Neural progenitor cell (in vitro differentiated cells): ENCODE measurements at regions not wholly inside any gene's neighbourhood (a gene's known extent, or its start where the extent isn't known, plus 50 kb on each side); places are given as distances from the start of the nearest gene placed in this dataset.

ENCODE experiments used
- DNase-seq: peaks from one replicate; pipeline ENCODE4 v3.0.0-alpha.2; 2016; ENCODE audit warnings: low spot score
- H2AFZ ChIP-seq: fragments of 200-600 bp; sonication (generic); replicated peaks from 2 replicates; pipeline ENCODE4 v1.6.1; 2016; ENCODE audit warnings: antibody characterized with exemption
- H3F3A ChIP-seq: fragments of 200-600 bp; sonication (generic); 2 replicates; pipeline ENCODE4 v1.6.1; 2016; ENCODE audit warnings: antibody characterized with exemption, low read depth
- H3K27ac ChIP-seq: fragments of 200-600 bp; sonication (generic); 2 replicates; pipeline ENCODE4 v1.5.1; 2016; ENCODE audit warnings: mild to moderate bottlenecking
- H3K27me3 ChIP-seq: fragments of 200-600 bp; sonication (generic); 2 replicates; pipeline ENCODE4 v1.6.1; 2016; ENCODE audit warnings: mild to moderate bottlenecking, moderate library complexity
- H3K36me3 ChIP-seq: fragments of 200-600 bp; sonication (generic); 2 replicates; pipeline ENCODE4 v1.5.1; 2016
- H3K4me1 ChIP-seq: fragments of 200-600 bp; sonication (generic); 2 replicates; pipeline ENCODE4 v1.6.1; 2016; ENCODE audit warnings: mixed run types
- H3K4me2 ChIP-seq: fragments of 200-600 bp; sonication (generic); 2 replicates; pipeline ENCODE4 v1.6.1; 2016
- H3K4me3 ChIP-seq: fragments of 200-600 bp; sonication (generic); 2 replicates; pipeline ENCODE4 v1.5.1; 2016
- H3K79me2 ChIP-seq: fragments of 200-600 bp; sonication (generic); 2 replicates; pipeline ENCODE4 v1.6.1; 2016; ENCODE audit warnings: low read depth
- H3K9ac ChIP-seq: fragments of 200-600 bp; sonication (generic); 2 replicates; pipeline ENCODE4 v1.6.1; 2016
- H3K9me3 ChIP-seq: fragments of 200-600 bp; sonication (generic); 2 replicates; pipeline ENCODE4 v1.5.1; 2016; ENCODE audit warnings: low read depth
- H4K20me1 ChIP-seq: fragments of 200-600 bp; sonication (generic); 2 replicates; pipeline ENCODE4 v1.6.1; 2016; ENCODE audit warnings: low read depth
- H3K27ac Mint-ChIP-seq: 3 replicates; pipeline ENCODE4 v1.8.0; 2021; ENCODE audit warnings: mixed read lengths
- H3K27me3 Mint-ChIP-seq: 2 replicates; pipeline ENCODE4 v1.8.0; 2022; ENCODE audit warnings: low read depth, mild to moderate bottlenecking, inconsistent platforms, moderate library complexity, mixed read lengths; ENCODE audit not compliant: insufficient read depth
- H3K36me3 Mint-ChIP-seq: 3 replicates; pipeline ENCODE4 v1.8.0; 2021; ENCODE audit warnings: mixed read lengths
- H3K4me1 Mint-ChIP-seq: 3 replicates; pipeline ENCODE4 v1.8.0; 2021; ENCODE audit warnings: mixed read lengths
- H3K4me3 Mint-ChIP-seq: 3 replicates; pipeline ENCODE4 v1.8.0; 2021; ENCODE audit warnings: mild to moderate bottlenecking, moderate library complexity, mixed read lengths
- H3K9me3 Mint-ChIP-seq: 3 replicates; pipeline ENCODE4 v1.8.0; 2020; ENCODE audit warnings: mixed read lengths
- EZH2 ChIP-seq: fragments of 200-600 bp; sonication (generic); IDR thresholded peaks from 2 replicates; pipeline ENCODE4 v1.6.1; 2017; ENCODE audit warnings: antibody characterized with exemption, mild to moderate bottlenecking, moderate library complexity
- EZH2phosphoT487 ChIP-seq: fragments of 200-600 bp; sonication (generic); IDR thresholded peaks from 2 replicates; pipeline ENCODE4 v1.6.1; 2017; ENCODE audit warnings: antibody characterized with exemption
- TF ChIP-seq, protein P1 (sequence below): fragments of 200-600 bp; sonication (generic); IDR thresholded peaks from 2 replicates; pipeline ENCODE4 v1.5.1; 2017; ENCODE audit warnings: antibody characterized with exemption, mild to moderate bottlenecking

DNA sequence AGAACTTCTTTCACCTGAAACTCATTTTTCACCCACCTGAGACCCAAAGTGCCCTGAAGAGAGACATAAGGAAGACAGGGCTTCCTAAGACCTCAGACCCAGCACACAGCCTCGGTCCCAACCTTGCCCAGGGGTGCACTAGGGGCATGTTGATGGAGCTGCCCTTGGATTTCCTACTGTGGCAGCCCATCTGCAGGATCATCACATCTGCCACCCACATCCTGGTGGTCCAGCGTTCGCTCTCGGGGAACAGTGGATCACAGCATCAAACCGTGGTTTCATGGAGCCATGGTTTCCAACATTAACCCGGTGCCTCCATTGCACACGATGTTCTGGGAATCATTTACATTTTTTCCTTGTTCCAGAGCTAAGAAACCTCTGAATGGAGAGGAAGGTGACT is 186.4 kb downstream of the TFCP2L1 start:
- no peak for TF ChIP-seq EZH2phosphoT487
- TF ChIP-seq, protein P1, sequence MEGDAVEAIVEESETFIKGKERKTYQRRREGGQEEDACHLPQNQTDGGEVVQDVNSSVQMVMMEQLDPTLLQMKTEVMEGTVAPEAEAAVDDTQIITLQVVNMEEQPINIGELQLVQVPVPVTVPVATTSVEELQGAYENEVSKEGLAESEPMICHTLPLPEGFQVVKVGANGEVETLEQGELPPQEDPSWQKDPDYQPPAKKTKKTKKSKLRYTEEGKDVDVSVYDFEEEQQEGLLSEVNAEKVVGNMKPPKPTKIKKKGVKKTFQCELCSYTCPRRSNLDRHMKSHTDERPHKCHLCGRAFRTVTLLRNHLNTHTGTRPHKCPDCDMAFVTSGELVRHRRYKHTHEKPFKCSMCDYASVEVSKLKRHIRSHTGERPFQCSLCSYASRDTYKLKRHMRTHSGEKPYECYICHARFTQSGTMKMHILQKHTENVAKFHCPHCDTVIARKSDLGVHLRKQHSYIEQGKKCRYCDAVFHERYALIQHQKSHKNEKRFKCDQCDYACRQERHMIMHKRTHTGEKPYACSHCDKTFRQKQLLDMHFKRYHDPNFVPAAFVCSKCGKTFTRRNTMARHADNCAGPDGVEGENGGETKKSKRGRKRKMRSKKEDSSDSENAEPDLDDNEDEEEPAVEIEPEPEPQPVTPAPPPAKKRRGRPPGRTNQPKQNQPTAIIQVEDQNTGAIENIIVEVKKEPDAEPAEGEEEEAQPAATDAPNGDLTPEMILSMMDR, result no peak
- no peak for TF ChIP-seq EZH2
- Mint-ChIP-seq H3K27ac (no peak overlapping the region), H3K9me3 (no peaks in the 10 kb centered on the region), H3K4me3 (no peak overlapping the region), H3K27me3 (peaks cover 10% of the 10 kb centered on the region), H3K36me3 (no peaks in the 10 kb centered on the region), H3K4me1 (peaks cover 14% of the 10 kb centered on the region)
- Histone ChIP-seq H3K9ac (no peak overlapping the region), H3K4me3 (no peak overlapping the region), H3K36me3 (no peaks in the 10 kb centered on the region), H3K4me2 (no peak overlapping the region), H4K20me1 (no peaks in the 10 kb centered on the region), H3K4me1 (no peaks in the 10 kb centered on the region), H3K27ac (no peak overlapping the region), H3K9me3 (no peaks in the 10 kb centered on the region), H3K79me2 (no peaks in the 10 kb centered on the region), H2AFZ (no peak overlapping the region), H3K27me3 (no peaks in the 10 kb centered on the region), H3F3A (no peaks in the 10 kb centered on the region)
- no peak for DNase-seq

- Mint-ChIP-seq H3K4me3 (no peak overlapping the region), H3K27me3 (peaks cover 10% of the 10 kb centered on the region), H3K36me3 (no peaks in the 10 kb centered on the region), H3K9me3 (no peaks in the 10 kb centered on the region), H3K4me1 (peaks cover 20% of the 10 kb centered on the region), H3K27ac (peak overlapping the region; percentile 57)
- no peaks in the 10 kb centered on the region for H3K9me3 ChIP-seq
- no peaks in the 10 kb centered on the region for H3K4me1 ChIP-seq
- no peaks in the 10 kb centered on the region for H3K36me3 ChIP-seq
- no peak overlapping the region for H3K4me2 ChIP-seq
- no peak overlapping the region for H3K4me3 ChIP-seq
- no peak overlapping the region for H3K27ac ChIP-seq
- no peaks in the 10 kb centered on the region for H3F3A ChIP-seq
- no peak overlapping the region for H2AFZ ChIP-seq
- TF ChIP-seq, protein P1, result peak; percentile 48
- TF ChIP-seq EZH2, result no peak
- no peak for TF ChIP-seq EZH2phosphoT487
- no peaks in the 10 kb centered on the region for H4K20me1 ChIP-seq
- no peaks in the 10 kb centered on the region for H3K79me2 ChIP-seq
- DNase-seq, result peak; percentile 39
- H3K9ac ChIP-seq, result no peak overlapping the region
- no peaks in the 10 kb centered on the region for H3K27me3 ChIP-seq
These were observed 185.4 kb downstream of the TFCP2L1 start for GRCh38 chr2:121099329-121100290.

GRCh38 chr2:121101093-121101715 is 183.8 kb downstream of the TFCP2L1 start:
- Histone ChIP-seq H3K27me3 (no peaks in the 10 kb centered on the region), H3K27ac (no peak overlapping the region), H3K4me2 (no peak overlapping the region), H4K20me1 (no peaks in the 10 kb centered on the region), H3K4me1 (no peaks in the 10 kb centered on the region), H3K79me2 (no peaks in the 10 kb centered on the region), H3F3A (no peaks in the 10 kb centered on the region), H3K9me3 (no peaks in the 10 kb centered on the region), H3K4me3 (no peak overlapping the region), H3K9ac (no peak overlapping the region), H3K36me3 (no peaks in the 10 kb centered on the region), H2AFZ (no peak overlapping the region)
- Mint-ChIP-seq H3K4me1 (peaks cover 16% of the 10 kb centered on the region), H3K4me3 (no peak overlapping the region), H3K27ac (no peak overlapping the region), H3K9me3 (no peaks in the 10 kb centered on the region), H3K36me3 (no peaks in the 10 kb centered on the region), H3K27me3 (peaks cover 2% of the 10 kb centered on the region)
- TF ChIP-seq, protein P1, result no peak
- no peak for TF ChIP-seq EZH2
- no peak for TF ChIP-seq EZH2phosphoT487
- DNase-seq, result no peak
